HTR-8/SVneo (cell line): ENCODE measurements at regions not wholly inside any gene's neighbourhood (a gene's known extent, or its start where the extent isn't known, plus 50 kb on each side); places are given as distances from the start of the nearest gene placed in this dataset.
A peak's percentile ranks its signal among the peaks of the same experiment; 100 is the strongest.

Experiments
- DNase-seq: peaks from one replicate; pipeline ENCODE4 v3.0.0; 2011; ENCODE audit warnings: low spot score, mixed read lengths; ENCODE audit not compliant: insufficient read length
- FAIRE-seq: peaks from 2 replicates; lab custom pipeline; 2011; peaks lifted over from hg19 to GRCh38; lab: Jason Lieb, UNC

DNA sequence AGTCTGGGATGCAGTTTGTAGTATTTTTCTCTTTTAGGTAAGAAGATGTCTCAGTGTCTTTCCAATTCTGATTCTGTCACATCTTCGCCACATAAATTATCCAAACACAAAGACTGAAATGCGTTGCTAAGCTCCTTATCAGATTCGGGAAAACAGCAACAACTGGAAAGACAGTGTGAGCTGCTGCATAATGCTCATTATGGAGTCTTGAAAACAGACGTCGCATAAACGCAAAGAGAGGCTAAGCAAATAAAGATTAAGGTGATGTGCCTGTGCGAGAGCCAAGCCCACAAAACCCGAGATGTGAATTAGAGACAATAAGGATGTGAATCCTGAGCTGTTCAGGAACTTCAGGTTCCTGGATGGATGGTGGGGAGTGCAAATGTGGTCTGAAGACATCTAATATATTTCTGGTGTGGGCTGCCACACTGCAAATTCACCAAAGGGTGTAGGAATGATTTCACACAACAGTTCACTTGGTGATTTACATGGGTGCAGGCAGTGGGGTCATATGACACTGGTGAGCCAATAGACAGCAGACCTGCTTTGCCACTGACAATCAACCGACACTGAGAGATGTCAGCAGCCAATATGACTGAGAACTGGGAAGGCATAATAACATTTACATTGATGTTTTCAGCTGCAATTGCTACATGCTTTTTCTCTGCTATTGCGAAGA, 195.8 kb downstream of the MTX2 start:
- DNase-seq (no peak), FAIRE-seq (peak; percentile 65)

- FAIRE-seq (no peak), DNase-seq (no peak)
Measured at GRCh38 chr2:176466918-176467452, 197.7 kb downstream of the MTX2 start.

DNA sequence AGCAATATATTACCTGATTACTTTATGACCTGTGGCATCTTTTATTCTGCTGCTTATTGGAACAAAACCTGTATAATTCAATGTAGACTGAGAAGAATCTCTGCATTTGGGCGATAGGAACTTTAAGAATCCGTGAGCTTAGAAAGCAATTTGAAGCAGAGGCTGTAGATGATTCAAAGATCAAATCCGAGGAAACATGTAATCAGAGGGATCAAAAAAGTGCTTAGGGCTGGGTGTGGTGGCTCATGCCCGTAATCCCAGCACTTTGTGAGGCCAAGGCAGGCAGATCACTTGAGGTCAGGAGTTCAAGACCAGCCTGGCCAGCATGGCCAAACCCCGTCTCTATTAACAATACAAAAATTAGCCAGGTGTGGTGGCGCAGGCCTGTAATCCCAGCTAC, 198.4 kb downstream of the MTX2 start:
- DNase-seq (no peak), FAIRE-seq (no peak)

DNA sequence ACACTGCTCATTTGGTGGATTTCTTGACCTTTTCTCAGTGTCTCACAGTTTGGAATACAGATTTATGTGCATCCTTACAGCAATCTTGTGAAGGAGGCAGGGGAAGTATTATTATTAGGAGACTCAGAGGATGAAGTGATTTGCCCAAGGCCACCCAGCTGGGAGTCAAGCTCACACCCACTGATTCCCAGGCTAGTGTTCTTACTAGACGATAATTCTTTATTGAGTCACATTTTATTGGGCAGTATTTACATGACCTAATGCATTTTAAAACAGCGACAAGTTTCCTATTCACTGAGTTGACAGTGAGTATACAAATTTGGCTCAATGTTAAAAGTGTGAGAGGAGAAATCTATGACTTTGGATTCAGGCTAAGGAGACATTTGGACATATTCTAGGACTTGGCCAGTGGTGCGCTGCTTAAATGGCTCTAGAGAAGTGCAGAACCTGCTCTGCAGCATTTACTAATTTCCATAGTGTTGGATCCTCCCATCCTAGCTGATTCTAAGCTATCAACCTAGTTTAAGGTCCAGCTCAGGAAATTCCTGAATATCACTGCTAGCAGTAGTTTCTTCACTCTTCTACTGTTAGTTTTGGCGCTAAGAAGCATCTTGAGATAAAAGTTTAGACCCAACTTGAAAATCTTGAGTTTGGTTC, 199.3 kb downstream of the MTX2 start:
- DNase-seq: no peak
- FAIRE-seq: no peak

DNA sequence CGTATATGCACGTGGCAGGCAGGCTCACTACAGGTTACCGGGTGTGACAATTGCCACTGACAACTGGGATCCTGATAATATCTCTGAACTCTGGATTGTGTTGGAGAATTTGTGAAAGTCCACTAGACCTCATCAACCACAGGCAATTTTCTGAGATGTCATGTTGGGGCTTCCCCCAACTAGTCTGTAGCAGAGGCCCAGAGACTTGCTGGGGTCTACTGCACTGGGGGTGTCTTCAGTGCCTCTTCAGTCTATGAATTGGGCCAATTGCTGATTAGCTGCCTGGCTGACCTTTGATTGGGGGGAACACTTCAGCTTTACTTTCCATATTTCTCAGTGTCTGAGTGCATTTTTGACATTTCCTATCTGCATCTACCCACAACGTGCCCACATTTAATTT, 201.5 kb downstream of the MTX2 start:
- DNase-seq: no peak
- FAIRE-seq: no peak

DNA sequence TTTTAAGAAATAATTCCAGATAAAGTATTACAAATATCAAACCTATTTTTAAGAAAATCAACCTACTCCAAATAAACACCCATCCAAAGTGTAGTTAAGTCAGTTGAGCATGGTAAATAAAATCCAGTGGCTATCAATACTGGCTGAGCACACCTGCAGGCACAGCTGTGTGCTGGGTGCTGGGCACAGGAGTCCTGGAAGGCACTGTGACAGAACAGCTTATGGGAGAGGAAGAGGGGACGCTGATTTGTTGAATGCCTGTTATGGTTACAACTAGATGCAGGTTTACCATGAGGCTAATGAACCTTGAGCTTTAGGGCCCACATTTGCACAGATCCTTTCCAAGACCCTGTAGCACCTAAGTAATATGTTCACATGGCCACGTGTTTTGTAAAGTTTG, 202.7 kb downstream of the MTX2 start:
- no peak for FAIRE-seq

DNA sequence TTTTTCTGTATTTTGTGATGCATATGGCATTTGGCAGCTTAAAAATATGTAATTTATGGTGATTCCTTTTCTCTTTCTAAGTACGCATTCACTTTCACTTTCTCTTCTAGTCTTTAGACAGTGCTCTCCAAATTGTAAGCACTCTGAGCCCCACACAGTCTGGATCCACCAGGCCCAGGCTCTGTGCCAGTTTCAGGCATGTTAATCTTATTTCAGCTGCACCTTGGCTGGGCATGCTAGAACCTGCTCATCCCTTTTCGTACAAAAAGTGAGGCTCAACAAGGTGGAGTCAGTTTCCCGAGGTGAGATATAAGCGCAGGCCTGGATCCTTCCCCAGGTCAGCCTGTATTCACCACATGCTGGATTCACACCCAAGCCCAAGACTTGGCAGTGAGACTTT, 203.9 kb downstream of the MTX2 start:
- FAIRE-seq: no peak

More for the DNA sequence above, 202.7 kb downstream of the MTX2 start:
- no peak for DNase-seq

DNA sequence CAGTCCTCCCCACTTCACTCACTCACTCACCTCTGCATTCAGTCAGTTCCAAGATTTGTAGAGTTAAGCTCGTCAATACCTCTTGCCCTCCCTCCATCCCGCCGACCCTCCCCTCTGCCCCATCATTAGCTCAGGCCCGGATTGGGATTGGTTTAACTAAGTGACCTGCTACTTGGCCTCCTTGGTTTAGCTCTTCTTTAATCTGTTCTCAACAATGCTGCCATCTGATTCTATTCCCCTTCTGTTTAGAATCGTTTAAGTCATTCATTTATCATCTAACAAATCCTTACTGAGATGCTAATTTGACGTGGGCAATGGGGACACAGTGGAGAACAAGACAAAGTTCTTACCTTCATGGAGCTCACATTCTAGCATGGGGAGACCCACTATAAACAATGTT, 204.6 kb downstream of the MTX2 start:
- DNase-seq (no peak), FAIRE-seq (no peak)

More for the DNA sequence above, 203.9 kb downstream of the MTX2 start:
- DNase-seq: peak; percentile 31

DNA sequence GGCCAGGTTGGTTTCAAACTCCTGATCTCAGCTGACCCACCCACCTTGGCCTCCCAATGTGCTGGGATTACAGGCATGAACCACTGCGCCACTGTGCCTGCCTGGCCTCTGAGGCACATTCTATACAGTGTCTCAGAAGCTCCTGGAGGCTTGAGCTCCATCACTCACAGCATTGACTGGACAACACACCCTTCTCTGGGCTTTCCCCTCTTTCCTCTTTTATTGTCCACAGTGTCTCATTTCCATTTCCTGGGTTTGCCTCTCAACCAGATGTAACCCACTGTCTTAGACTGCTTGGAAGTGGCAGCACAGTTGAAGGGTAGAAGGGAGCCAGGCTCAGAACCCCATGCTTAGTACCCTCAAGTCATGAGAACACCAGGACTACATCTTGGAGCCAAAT, 208.1 kb downstream of the MTX2 start:
- no peak for DNase-seq
- no peak for FAIRE-seq

DNA sequence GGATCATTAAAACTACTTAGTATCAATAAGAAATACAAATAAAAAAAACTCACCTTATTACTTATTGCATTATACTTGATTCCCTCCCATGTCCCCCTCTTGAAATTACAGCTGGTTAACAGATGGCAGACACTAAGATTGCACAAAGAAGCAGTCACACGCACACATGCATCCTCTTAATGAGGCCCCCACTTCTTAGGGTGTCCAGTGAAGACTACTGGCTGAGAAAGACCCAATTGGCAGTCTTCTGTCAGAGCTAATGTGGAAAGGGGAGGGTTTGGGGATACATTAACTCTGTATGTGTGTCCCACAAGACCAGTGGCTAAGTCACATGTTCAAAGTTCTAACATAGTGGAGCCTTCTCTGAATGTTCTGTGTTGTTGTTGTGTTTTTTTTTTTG, 210.7 kb downstream of the MTX2 start:
- FAIRE-seq: no peak
- DNase-seq: no peak

GRCh38 chr2:176482107-176482506, 212.9 kb downstream of the MTX2 start:
- DNase-seq: no peak
- FAIRE-seq: no peak

GRCh38 chr2:176483476-176483875, 214.2 kb downstream of the MTX2 start:
- FAIRE-seq: no peak
- DNase-seq: no peak

GRCh38 chr2:176483901-176484568, 214.8 kb downstream of the MTX2 start:
- FAIRE-seq: no peak

GRCh38 chr2:176484838-176485237, 215.6 kb downstream of the MTX2 start:
- no peak for FAIRE-seq
- DNase-seq: no peak

More at GRCh38 chr2:176483901-176484568, 214.8 kb downstream of the MTX2 start:
- DNase-seq: no peak

DNA sequence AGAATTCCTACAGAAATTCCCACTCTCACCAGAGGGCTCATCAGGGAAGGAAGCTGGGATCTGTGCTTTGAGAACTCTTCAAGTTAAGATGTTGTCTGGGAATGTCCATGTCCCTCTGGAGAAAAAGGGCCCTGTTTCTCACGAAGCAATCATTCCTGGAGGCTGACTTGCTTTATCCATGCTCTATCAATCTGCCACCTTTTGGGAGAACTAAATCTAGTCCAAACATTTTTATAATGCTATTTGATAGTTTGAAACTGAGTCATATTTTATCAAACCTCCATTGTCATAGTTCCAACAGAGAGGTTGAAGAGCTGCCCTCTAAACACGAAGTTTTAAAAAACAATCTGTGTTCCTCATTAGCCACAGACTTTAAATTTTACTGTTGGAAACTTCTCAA, 219.2 kb downstream of the MTX2 start:
- FAIRE-seq: no peak
- no peak for DNase-seq

- DNase-seq (no peak), FAIRE-seq (no peak)
Measured at GRCh38 chr2:176490061-176490861, 221.0 kb downstream of the MTX2 start.

- DNase-seq (peak; percentile 89), FAIRE-seq (peak; percentile 94)
Measured at GRCh38 chr2:176491172-176491904, 222.1 kb downstream of the MTX2 start.

GRCh38 chr2:176492583-176492982, 223.3 kb downstream of the MTX2 start:
- FAIRE-seq (no peak), DNase-seq (no peak)

DNA sequence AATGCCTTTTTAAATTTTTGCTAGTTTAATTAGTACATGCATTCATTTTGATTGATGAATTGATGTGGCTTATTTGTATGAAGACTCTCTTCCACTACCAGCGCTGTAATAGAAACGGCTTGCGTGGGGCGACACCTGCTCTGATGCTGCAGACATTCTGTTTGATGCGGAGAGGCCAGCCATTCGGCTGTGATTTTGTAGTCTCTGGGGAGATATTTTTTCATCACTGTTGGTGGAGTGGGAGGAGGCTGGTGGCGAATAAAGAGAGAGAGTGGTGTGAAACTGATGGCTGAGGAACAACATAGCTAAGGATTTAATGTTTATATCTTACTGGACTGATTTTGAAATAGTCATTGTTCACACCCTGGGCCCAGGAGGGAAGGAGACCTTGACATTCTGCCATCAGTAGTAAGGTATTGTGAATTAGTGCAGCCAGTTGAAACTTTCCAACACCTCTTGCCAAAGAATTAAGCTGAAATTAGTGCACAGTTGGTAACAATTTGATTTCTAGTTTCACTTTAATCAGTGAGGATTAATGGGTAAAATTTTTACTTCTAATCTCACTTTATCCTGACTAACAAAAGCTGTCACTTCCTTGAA, 224.1 kb downstream of the MTX2 start:
- FAIRE-seq (no peak), DNase-seq (no peak)
